Mesothelial cell of epicardium (in vitro differentiated cells): ENCODE measurements at regions not wholly inside any gene's neighbourhood (a gene's known extent, or its start where the extent isn't known, plus 50 kb on each side); places are given as distances from the start of the nearest gene placed in this dataset.

Experiments
- DNase-seq, 2 experiments: peaks; one replicate each; pipeline ENCODE4 v3.0.0; 2021; ENCODE audit warnings: low spot score in 2 of 2; ENCODE audit not compliant: unreplicated experiment in 2 of 2
- H3K27ac Mint-ChIP-seq: 2 replicates; pipeline ENCODE4 v1.8.0; 2021; ENCODE audit warnings: mixed read lengths
- H3K27me3 Mint-ChIP-seq: 2 replicates; pipeline ENCODE4 v1.8.0; 2021; ENCODE audit warnings: low read depth, mixed read lengths
- H3K36me3 Mint-ChIP-seq: 2 replicates; pipeline ENCODE4 v1.8.0; 2021; ENCODE audit warnings: mixed read lengths
- H3K4me1 Mint-ChIP-seq: 2 replicates; pipeline ENCODE4 v1.8.0; 2021; ENCODE audit warnings: mixed read lengths
- H3K4me3 Mint-ChIP-seq: 2 replicates; pipeline ENCODE4 v1.8.0; 2021; ENCODE audit warnings: mild to moderate bottlenecking, moderate library complexity, mixed read lengths
- H3K9me3 Mint-ChIP-seq: 2 replicates; pipeline ENCODE4 v1.8.0; 2021; ENCODE audit warnings: mixed read lengths
- TF ChIP-seq, protein P1 (sequence below): fragments of 200-600 bp; sonication (generic); IDR thresholded peaks from one replicate; pipeline ENCODE4 v1.5.0; 2021; ENCODE audit warnings: antibody characterized with exemption; ENCODE audit not compliant: unreplicated experiment

DNA sequence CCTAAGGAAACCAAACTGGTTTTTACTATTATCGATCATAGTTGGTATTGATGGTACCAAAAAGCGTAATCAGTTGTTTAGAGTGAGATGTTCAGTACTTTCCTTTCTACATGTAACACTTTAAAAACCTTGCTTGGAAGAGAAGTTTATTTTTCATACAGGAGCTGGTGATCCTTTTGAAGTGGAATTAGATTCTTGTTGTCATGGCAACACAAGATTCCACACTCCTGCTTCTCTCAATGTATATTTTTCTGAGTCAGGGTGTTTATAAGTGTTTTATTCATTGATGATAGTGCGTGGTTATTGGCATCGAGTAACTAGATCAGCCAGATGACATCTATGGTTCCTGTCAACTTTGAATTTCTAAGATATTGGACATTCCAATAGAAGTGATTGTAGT, 181.1 kb upstream of the CHD1 start:
- H3K9me3 Mint-ChIP-seq = no peaks in the 10 kb centered on the region
- H3K4me1 Mint-ChIP-seq = peaks cover 8% of the 10 kb centered on the region

DNA sequence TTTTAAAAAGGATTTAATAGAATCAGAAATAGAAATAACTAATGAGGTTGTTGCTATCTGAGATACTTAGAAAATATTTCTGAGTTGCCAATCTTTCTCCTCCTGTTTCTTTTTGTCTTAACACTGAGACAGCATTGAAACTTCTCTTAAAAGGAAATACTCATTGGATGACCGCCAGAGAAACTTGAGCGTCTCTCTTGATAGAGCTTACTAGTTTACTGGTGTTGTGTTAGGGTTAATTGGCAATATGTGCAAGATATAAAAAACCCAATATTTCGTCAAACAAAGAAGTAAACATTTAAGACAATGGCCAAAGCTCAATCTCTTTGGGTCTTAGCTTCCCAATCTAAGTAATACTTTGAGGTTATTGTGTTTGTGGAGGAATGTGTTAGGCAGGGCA, 176.4 kb upstream of the CHD1 start:
- no peaks in the 10 kb centered on the region for H3K36me3 Mint-ChIP-seq

More for the DNA sequence above, 181.1 kb upstream of the CHD1 start:
- DNase-seq = no peak
- no peak overlapping the region for H3K27ac Mint-ChIP-seq
- peaks cover 23% of the 10 kb centered on the region for H3K27me3 Mint-ChIP-seq
- TF ChIP-seq, protein P1, sequence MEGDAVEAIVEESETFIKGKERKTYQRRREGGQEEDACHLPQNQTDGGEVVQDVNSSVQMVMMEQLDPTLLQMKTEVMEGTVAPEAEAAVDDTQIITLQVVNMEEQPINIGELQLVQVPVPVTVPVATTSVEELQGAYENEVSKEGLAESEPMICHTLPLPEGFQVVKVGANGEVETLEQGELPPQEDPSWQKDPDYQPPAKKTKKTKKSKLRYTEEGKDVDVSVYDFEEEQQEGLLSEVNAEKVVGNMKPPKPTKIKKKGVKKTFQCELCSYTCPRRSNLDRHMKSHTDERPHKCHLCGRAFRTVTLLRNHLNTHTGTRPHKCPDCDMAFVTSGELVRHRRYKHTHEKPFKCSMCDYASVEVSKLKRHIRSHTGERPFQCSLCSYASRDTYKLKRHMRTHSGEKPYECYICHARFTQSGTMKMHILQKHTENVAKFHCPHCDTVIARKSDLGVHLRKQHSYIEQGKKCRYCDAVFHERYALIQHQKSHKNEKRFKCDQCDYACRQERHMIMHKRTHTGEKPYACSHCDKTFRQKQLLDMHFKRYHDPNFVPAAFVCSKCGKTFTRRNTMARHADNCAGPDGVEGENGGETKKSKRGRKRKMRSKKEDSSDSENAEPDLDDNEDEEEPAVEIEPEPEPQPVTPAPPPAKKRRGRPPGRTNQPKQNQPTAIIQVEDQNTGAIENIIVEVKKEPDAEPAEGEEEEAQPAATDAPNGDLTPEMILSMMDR = no peak
- H3K36me3 Mint-ChIP-seq = no peaks in the 10 kb centered on the region
- H3K4me3 Mint-ChIP-seq = no peak overlapping the region

DNA sequence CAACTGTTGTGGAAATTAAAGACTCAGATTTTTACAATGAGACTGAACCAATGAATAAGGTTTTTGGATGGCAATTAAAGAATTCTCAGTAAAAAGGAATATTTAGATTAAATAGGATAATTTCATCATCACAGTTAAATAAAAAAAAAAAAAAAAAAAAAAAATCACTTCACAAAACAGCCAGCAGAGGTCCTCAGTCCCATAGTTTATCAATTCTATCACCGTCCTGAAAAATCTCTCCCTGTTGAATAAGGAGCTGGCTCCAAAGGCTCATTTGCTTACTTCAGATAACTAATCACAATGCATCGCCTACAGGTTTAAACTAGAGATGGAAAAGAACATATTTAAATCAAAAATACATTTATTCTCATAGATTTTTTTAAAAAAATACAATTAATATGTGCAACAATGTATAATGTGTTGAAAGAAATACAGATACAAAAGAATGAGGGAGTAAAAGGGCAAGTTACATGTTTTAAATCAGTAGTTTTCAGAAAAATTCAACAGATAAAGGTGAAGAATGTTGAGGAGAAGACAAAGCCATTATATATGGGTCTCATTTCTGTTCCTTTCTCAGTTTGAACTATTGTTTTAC, 175.8 kb upstream of the CHD1 start:
- Mint-ChIP-seq H3K36me3 (no peaks in the 10 kb centered on the region), H3K27me3 (peaks cover 36% of the 10 kb centered on the region), H3K4me1 (peaks cover 9% of the 10 kb centered on the region), H3K9me3 (no peaks in the 10 kb centered on the region), H3K4me3 (no peak overlapping the region), H3K27ac (no peak overlapping the region)
- TF ChIP-seq, protein P1 = peak; percentile 89
- no peak for DNase-seq

More for the DNA sequence above, 176.4 kb upstream of the CHD1 start:
- no peak overlapping the region for H3K4me3 Mint-ChIP-seq
- H3K27ac Mint-ChIP-seq = no peak overlapping the region
- H3K27me3 Mint-ChIP-seq = peaks cover 38% of the 10 kb centered on the region
- H3K4me1 Mint-ChIP-seq = peaks cover 9% of the 10 kb centered on the region
- H3K9me3 Mint-ChIP-seq = no peaks in the 10 kb centered on the region
- no peak for DNase-seq
- TF ChIP-seq, protein P1 = no peak

DNA sequence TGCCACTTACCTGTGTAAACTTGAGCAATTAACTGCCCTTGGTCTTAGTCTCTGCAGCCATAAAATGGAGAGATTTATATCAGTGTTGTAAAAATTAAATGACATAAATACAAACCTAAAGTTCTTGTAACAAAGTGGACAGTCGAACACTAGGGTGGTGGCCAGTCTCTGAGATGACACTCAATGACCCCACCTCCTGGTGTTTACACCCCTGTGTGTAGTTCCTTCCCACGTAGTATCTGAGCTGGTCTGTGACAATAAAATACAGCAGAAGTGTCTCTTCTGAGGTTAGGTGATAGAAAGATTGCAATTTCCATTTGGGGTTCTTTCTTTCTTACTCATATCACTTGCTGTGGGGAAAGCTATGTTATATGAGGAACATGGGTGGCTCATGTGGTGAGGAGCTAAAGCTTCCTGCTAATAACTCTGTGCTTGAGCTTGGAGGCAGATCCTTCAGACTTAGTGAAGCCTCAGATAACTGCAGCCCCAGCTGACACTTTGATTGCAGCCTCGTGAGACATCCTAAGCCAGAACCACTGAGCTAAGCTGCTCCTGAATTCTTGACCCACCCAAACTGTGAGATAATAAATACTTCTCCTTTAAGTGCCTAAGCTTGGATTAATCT, 173.4 kb upstream of the CHD1 start:
- peaks cover 36% of the 10 kb centered on the region for H3K27me3 Mint-ChIP-seq
- no peaks in the 10 kb centered on the region for H3K36me3 Mint-ChIP-seq
- DNase-seq = no peak
- H3K27ac Mint-ChIP-seq = no peak overlapping the region
- no peak overlapping the region for H3K4me3 Mint-ChIP-seq
- H3K9me3 Mint-ChIP-seq = no peaks in the 10 kb centered on the region
- H3K4me1 Mint-ChIP-seq = peaks cover 9% of the 10 kb centered on the region
- TF ChIP-seq, protein P1 = no peak

DNA sequence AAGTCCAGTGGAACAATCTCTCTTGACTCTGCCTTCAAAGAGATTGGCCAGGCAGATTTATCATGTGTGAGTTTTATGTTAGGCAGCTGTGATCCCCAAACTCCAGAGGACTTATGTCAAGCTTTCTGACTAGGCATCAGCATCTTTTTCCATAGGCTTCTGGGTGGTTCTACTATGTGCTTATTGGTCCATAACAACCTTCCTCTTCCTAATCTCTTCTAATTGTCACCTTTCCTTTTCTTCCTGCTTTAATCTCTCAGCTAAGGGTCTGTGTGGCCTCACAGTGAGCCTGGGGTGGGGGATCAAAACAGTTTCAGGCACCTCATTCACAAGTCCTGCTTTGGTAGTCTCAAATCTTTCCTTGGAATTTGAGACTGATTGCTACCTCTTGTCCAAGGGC, 170.9 kb upstream of the CHD1 start:
- Mint-ChIP-seq H3K27ac (no peak overlapping the region), H3K9me3 (no peaks in the 10 kb centered on the region), H3K4me1 (peaks cover 1% of the 10 kb centered on the region), H3K36me3 (no peaks in the 10 kb centered on the region), H3K27me3 (peaks cover 33% of the 10 kb centered on the region), H3K4me3 (no peak overlapping the region)
- no peak for DNase-seq
- TF ChIP-seq, protein P1 = no peak
